Lower leg skin (tissue), 4 donors: ENCODE measurements at regions not wholly inside any gene's neighbourhood (a gene's known extent, or its start where the extent isn't known, plus 50 kb on each side); places are given as distances from the start of the nearest gene placed in this dataset.

Source experiments
- DNase-seq, 2 donors: peaks; one replicate each; pipeline ENCODE4 v3.0.0-alpha.2; 2019; ENCODE audit warnings: low spot score in 2 of 2
- H3K4me3 ChIP-seq: fragments of 200-600 bp; sonication (generic); 2 replicates; pipeline ENCODE4 v1.5.1; 2017; ENCODE audit warnings: mild to moderate bottlenecking, low read depth; ENCODE audit not compliant: poor library complexity, severe bottlenecking
- POLR2A ChIP-seq, 2 donors: fragments of 450-650 bp; IDR thresholded peaks; one replicate each; pipeline ENCODE4 v1.6.1; 2016 to 2017; ENCODE audit warnings: antibody characterized with exemption in 2 of 2, mild to moderate bottlenecking in 1 of 2, moderate library complexity in 1 of 2
- WGBS, 2 donors: methylation state at CpG; one replicate each; pipeline ENCODE4 v1.1.5; 2018; 5-methylcytosine and 5-hydroxymethylcytosine counted together
- intact Hi-C: fragments of 100-400 bp; cut with DNase I; formaldehyde crosslinking; loops from one replicate; pipeline ENCODE4 v1.15.0; 2023; ENCODE audit warnings: low total_unique reads
- TF ChIP-seq, protein P1 (sequence below), 3 donors: fragments of 450-650 bp; IDR thresholded peaks; one replicate each; pipeline ENCODE4 v1.5.1; 2016; ENCODE audit warnings: antibody characterized with exemption in 3 of 3, mild to moderate bottlenecking in 3 of 3, moderate library complexity in 2 of 3

DNA sequence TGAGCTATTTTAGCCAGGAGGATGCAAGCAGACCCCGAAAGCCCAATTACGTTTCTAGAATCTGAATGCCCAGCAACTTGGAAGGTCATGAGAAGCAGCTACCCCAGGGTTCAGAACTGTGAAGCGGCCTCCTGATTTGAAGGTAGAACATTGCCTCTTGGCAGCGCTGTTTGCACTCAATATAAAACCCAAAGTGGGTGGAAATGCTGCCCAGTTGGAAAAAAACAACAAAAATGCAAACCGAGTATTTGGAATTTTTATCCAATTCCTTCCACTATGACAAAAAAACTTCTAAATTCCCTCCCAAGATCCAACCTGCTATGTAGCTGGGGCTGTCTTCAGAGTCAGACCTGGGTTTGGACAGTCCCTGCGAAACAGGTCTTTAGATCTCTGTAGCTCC, 103.3 kb upstream of the RBPJ start:
- WGBS, 2 donors = 73 to 78% methylated on average over 6 of the region's 6 CpGs
- TF ChIP-seq, protein P1, sequence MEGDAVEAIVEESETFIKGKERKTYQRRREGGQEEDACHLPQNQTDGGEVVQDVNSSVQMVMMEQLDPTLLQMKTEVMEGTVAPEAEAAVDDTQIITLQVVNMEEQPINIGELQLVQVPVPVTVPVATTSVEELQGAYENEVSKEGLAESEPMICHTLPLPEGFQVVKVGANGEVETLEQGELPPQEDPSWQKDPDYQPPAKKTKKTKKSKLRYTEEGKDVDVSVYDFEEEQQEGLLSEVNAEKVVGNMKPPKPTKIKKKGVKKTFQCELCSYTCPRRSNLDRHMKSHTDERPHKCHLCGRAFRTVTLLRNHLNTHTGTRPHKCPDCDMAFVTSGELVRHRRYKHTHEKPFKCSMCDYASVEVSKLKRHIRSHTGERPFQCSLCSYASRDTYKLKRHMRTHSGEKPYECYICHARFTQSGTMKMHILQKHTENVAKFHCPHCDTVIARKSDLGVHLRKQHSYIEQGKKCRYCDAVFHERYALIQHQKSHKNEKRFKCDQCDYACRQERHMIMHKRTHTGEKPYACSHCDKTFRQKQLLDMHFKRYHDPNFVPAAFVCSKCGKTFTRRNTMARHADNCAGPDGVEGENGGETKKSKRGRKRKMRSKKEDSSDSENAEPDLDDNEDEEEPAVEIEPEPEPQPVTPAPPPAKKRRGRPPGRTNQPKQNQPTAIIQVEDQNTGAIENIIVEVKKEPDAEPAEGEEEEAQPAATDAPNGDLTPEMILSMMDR (IDR thresholded peaks at IDR 0.05) = no peak
- TF ChIP-seq POLR2A (IDR thresholded peaks at IDR 0.05) = no peak
- intact Hi-C loops = no loop called here
- DNase-seq = no peak
- no peak overlapping the region for H3K4me3 ChIP-seq

DNA sequence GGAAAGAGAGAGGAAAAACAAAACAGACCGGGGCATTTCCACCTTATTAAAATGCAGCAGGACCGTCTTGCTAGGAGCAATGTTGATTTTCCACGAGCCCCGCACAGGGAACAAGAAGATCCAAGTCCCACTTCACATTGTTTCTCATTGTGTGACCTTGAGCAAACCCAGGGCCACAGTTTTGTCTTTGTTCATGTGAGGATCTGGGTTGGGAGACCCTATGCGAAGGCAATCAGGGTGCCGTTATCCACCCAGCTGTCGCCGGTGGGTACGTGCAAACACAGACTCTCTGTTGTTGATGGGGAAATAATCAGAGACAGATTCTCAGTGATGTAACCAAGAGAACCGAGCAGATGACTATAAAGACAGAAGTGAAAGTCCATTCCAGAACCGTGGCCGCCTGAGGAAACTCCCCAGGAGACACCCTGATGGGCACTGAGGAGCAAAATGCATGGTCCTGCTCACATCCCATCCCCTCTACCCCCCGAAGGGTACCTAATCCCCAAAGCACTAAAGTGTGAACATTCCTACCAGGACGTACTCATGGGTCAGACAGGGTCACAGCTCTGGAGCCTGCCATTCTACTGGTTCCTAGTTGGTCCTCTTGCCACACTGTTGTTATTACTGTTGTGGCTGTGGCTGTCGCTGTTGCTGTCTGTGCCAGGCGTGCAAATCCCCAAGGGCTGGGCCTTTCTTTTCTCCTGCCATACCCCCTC, 102.7 kb upstream of the RBPJ start:
- no peak for TF ChIP-seq POLR2A (IDR thresholded peaks at IDR 0.05)
- TF ChIP-seq, protein P1 (IDR thresholded peaks at IDR 0.05) = no peak
- intact Hi-C loops = no loop called here
- no peak overlapping the region for H3K4me3 ChIP-seq
- DNase-seq = peak in 1 of 2 donors; percentile 43
- WGBS, 2 donors = 50 to 54% methylated on average over 16 of the region's 16 CpGs

DNA sequence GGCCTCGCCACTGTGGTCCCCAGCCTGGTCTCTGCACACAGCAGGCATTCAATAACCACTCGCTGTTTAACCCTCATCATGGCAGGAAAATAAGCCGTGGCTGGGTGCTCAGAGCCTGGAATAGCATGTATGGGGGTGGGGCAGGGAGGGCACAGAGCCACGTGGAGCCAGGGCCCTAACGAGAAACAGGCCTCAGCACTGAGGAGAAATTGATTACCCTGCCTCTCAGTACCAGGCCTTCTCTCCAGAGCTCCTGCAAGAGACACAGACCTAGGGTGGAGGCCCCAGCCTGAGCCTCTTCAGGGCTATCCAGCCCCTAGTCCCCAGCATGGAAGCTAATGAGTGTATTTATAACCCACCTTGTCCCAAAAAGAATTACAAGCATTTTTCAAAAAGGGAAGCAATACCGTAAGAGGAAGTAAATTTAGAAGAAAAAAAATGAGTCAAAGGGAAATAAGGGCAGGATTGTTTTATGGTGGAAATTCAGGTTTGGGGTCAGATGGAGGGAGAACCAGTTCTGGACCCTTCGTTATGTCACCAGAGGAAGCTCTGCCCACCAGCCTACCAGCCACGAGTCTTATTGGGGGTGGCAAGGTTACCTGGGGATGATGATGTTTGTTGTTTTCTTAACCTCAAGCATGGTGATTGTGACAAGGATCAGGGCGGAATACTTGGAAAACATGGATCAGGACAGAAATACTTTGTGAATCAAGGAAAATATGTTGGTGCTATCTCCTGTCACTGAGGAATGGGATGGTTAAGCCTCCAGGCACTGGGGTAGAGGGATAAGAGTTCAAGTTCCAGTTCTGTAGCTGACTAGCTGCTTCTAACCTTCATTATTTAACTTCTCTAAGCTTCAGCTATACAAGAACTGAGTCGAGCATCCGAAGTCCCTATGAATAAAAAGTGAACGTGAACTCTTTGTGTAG, 101.9 kb upstream of the RBPJ start:
- TF ChIP-seq, protein P1 (IDR thresholded peaks at IDR 0.05) = no peak
- TF ChIP-seq POLR2A (IDR thresholded peaks at IDR 0.05) = no peak
- DNase-seq = no peak
- intact Hi-C loops = no loop called here
- H3K4me3 ChIP-seq = no peak overlapping the region
- WGBS, 2 donors = 63 to 72% methylated on average over 11 to 12 of the region's 12 CpGs

DNA sequence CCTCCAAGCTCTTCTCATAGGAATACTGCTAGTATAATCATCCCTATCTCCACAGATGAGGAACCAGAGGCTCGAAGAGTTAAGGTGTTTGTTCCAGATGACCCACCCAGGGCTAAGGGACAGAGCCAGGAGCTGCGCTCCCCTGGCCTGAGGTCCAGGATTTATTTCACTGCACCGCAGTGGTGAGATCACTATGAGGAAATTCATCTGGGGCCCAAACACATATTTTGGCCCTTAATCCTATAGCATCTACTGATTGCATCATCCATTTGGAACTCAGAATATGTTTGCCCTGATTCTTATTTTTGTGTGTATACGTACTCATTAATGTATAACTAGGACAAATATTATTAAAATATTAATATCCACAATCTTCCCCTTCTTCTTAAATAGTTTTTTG, 100.1 kb upstream of the RBPJ start:
- intact Hi-C loops = no loop called here
- no peak overlapping the region for H3K4me3 ChIP-seq
- TF ChIP-seq, protein P1 (IDR thresholded peaks at IDR 0.05) = no peak
- TF ChIP-seq POLR2A (IDR thresholded peaks at IDR 0.05) = no peak
- DNase-seq = no peak
- WGBS, 2 donors = 67 to 76% methylated on average over 4 of the region's 4 CpGs

DNA sequence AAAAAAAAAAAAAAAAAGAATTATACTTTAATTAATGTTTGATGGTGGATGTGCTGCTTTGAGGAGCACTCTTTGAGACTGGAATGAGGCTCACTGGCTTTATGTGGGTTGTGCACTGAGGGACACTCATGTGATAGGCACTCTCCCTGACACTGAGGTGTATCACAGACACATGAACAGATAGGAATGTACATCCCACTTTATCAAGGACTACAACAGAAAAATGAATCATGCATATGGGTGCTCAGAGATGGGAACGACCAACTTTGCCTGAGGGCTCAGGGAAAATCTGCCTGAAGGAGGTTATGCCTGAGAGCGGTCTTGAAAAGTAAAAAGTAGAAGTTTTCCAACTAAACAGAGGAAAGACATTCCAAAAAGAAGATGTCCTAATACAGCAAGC, 97.7 kb upstream of the RBPJ start:
- intact Hi-C loops = no loop called here
- DNase-seq = no peak
- WGBS, 2 donors = 66 to 74% methylated on average over 2 of the region's 2 CpGs
- TF ChIP-seq POLR2A (IDR thresholded peaks at IDR 0.05) = no peak
- TF ChIP-seq, protein P1 (IDR thresholded peaks at IDR 0.05) = no peak
- no peak overlapping the region for H3K4me3 ChIP-seq
